Testis (tissue), 2 donors: ENCODE measurements at regions not wholly inside any gene's neighbourhood (a gene's known extent, or its start where the extent isn't known, plus 50 kb on each side); places are given as distances from the start of the nearest gene placed in this dataset.

Source experiments
- CTCF ChIP-seq, 3 experiments: fragments of 450-650 bp in 2 of 3; fragments of 200-600 bp in 1 of 3; sonication (generic) in 1 of 3; IDR thresholded peaks; one replicate each; pipeline ENCODE4 v1.5.1; 2016 to 2019; ENCODE audit warnings: antibody characterized with exemption in 3 of 3, mild to moderate bottlenecking in 2 of 3, moderate library complexity in 1 of 3
- POLR2A ChIP-seq: fragments of 450-650 bp; IDR thresholded peaks from one replicate; pipeline ENCODE4 v1.6.1; 2017; ENCODE audit warnings: antibody characterized with exemption, mild to moderate bottlenecking, moderate library complexity

GRCh38 chr11:24084956-24085355 is 411.9 kb upstream of the LUZP2 start:
- no peak for TF ChIP-seq CTCF (IDR thresholded peaks at IDR 0.05)
- TF ChIP-seq POLR2A: no peak
